IPS-15b (cell line): ENCODE measurements at regions not wholly inside any gene's neighbourhood (a gene's known extent, or its start where the extent isn't known, plus 50 kb on each side); places are given as distances from the start of the nearest gene placed in this dataset.

Experiments used
- H3K27me3 ChIP-seq: one replicate; pipeline ENCODE4 v1.6.1; 2013; ENCODE audit warnings: low read length; ENCODE audit not compliant: control insufficient read depth, insufficient read depth
- H3K36me3 ChIP-seq: one replicate; pipeline ENCODE4 v1.6.1; 2013; ENCODE audit warnings: low read length; ENCODE audit not compliant: control insufficient read depth, insufficient read depth
- H3K4me1 ChIP-seq: one replicate; pipeline ENCODE4 v1.6.1; 2013; ENCODE audit warnings: mild to moderate bottlenecking, low read length; ENCODE audit not compliant: control insufficient read depth, insufficient read depth
- H3K4me3 ChIP-seq: one replicate; pipeline ENCODE4 v1.5.1; 2013; ENCODE audit warnings: low read depth, low read length
- H3K9ac ChIP-seq: one replicate; pipeline ENCODE4 v1.6.1; 2013; ENCODE audit warnings: low read depth, mild to moderate bottlenecking, low read length
- H3K9me3 ChIP-seq: one replicate; pipeline ENCODE4 v1.6.1; 2013; ENCODE audit warnings: mild to moderate bottlenecking, low read length; ENCODE audit not compliant: control insufficient read depth, insufficient read depth

- Histone ChIP-seq H3K9me3 (no peaks in the 10 kb centered on the region), H3K4me3 (no peak overlapping the region)
These were observed 1285.8 kb upstream of the NCAM2 start for GRCh38 chr21:19712441-19712840.

GRCh38 chr21:19713313-19713712, 1284.9 kb upstream of the NCAM2 start:
- Histone ChIP-seq H3K4me3 (no peak overlapping the region), H3K9me3 (no peaks in the 10 kb centered on the region), H3K9ac (no peak overlapping the region), H3K36me3 (no peaks in the 10 kb centered on the region), H3K4me1 (no peaks in the 10 kb centered on the region), H3K27me3 (no peaks in the 10 kb centered on the region)

More at GRCh38 chr21:19712441-19712840, 1285.8 kb upstream of the NCAM2 start:
- no peaks in the 10 kb centered on the region for H3K36me3 ChIP-seq
- no peaks in the 10 kb centered on the region for H3K4me1 ChIP-seq
- no peak overlapping the region for H3K9ac ChIP-seq
- H3K27me3 ChIP-seq: no peaks in the 10 kb centered on the region

- Histone ChIP-seq H3K4me3 (no peak overlapping the region), H3K36me3 (no peaks in the 10 kb centered on the region), H3K9ac (no peak overlapping the region), H3K4me1 (no peaks in the 10 kb centered on the region), H3K9me3 (no peaks in the 10 kb centered on the region), H3K27me3 (no peaks in the 10 kb centered on the region)
These were observed 1274.1 kb upstream of the NCAM2 start for GRCh38 chr21:19724081-19724480.

- H3K36me3 ChIP-seq: no peaks in the 10 kb centered on the region
- H3K4me1 ChIP-seq: no peaks in the 10 kb centered on the region
- no peak overlapping the region for H3K9ac ChIP-seq
- H3K9me3 ChIP-seq: no peaks in the 10 kb centered on the region
- no peaks in the 10 kb centered on the region for H3K27me3 ChIP-seq
- no peak overlapping the region for H3K4me3 ChIP-seq
These were observed 1267.0 kb upstream of the NCAM2 start for GRCh38 chr21:19731251-19731650.

- no peaks in the 10 kb centered on the region for H3K36me3 ChIP-seq
- H3K4me1 ChIP-seq: no peaks in the 10 kb centered on the region
- no peaks in the 10 kb centered on the region for H3K9me3 ChIP-seq
- H3K4me3 ChIP-seq: no peak overlapping the region
- H3K27me3 ChIP-seq: no peaks in the 10 kb centered on the region
- no peak overlapping the region for H3K9ac ChIP-seq
These were observed 1238.4 kb upstream of the NCAM2 start for GRCh38 chr21:19759836-19760235.

- no peak overlapping the region for H3K9ac ChIP-seq
These were observed 1230.7 kb upstream of the NCAM2 start for GRCh38 chr21:19767546-19767945.

GRCh38 chr21:19771881-19772280, 1226.3 kb upstream of the NCAM2 start:
- H3K9ac ChIP-seq: no peak overlapping the region
- H3K27me3 ChIP-seq: no peaks in the 10 kb centered on the region
- no peaks in the 10 kb centered on the region for H3K36me3 ChIP-seq
- H3K4me1 ChIP-seq: no peaks in the 10 kb centered on the region
- no peak overlapping the region for H3K4me3 ChIP-seq
- H3K9me3 ChIP-seq: no peaks in the 10 kb centered on the region

More at GRCh38 chr21:19767546-19767945, 1230.7 kb upstream of the NCAM2 start:
- no peaks in the 10 kb centered on the region for H3K4me1 ChIP-seq
- H3K27me3 ChIP-seq: no peaks in the 10 kb centered on the region
- no peak overlapping the region for H3K4me3 ChIP-seq
- no peaks in the 10 kb centered on the region for H3K36me3 ChIP-seq
- H3K9me3 ChIP-seq: no peaks in the 10 kb centered on the region

GRCh38 chr21:19776076-19776475, 1222.1 kb upstream of the NCAM2 start:
- Histone ChIP-seq H3K36me3 (no peaks in the 10 kb centered on the region), H3K4me3 (no peak overlapping the region), H3K9me3 (no peaks in the 10 kb centered on the region), H3K9ac (no peak overlapping the region), H3K27me3 (no peaks in the 10 kb centered on the region), H3K4me1 (no peaks in the 10 kb centered on the region)

- Histone ChIP-seq H3K9ac (no peak overlapping the region), H3K36me3 (no peaks in the 10 kb centered on the region), H3K4me3 (no peak overlapping the region), H3K9me3 (no peaks in the 10 kb centered on the region), H3K4me1 (no peaks in the 10 kb centered on the region), H3K27me3 (no peaks in the 10 kb centered on the region)
These were observed 1216.1 kb upstream of the NCAM2 start for GRCh38 chr21:19781881-19782652.

- Histone ChIP-seq H3K4me1 (no peaks in the 10 kb centered on the region), H3K36me3 (no peaks in the 10 kb centered on the region), H3K9ac (no peak overlapping the region), H3K4me3 (no peak overlapping the region), H3K9me3 (no peaks in the 10 kb centered on the region), H3K27me3 (no peaks in the 10 kb centered on the region)
These were observed 1212.3 kb upstream of the NCAM2 start for GRCh38 chr21:19785941-19786340.

- Histone ChIP-seq H3K4me1 (no peaks in the 10 kb centered on the region), H3K27me3 (no peaks in the 10 kb centered on the region), H3K9me3 (no peaks in the 10 kb centered on the region), H3K36me3 (no peaks in the 10 kb centered on the region), H3K4me3 (no peak overlapping the region), H3K9ac (no peak overlapping the region)
These were observed 1206.2 kb upstream of the NCAM2 start for GRCh38 chr21:19792004-19792403.

GRCh38 chr21:19807201-19807600, 1191.0 kb upstream of the NCAM2 start:
- Histone ChIP-seq H3K9me3 (no peaks in the 10 kb centered on the region), H3K4me3 (no peak overlapping the region), H3K27me3 (no peaks in the 10 kb centered on the region), H3K36me3 (no peaks in the 10 kb centered on the region), H3K9ac (no peak overlapping the region), H3K4me1 (no peaks in the 10 kb centered on the region)
